Peyer's patch (tissue), 4 donors: ENCODE measurements at regions not wholly inside any gene's neighbourhood (a gene's known extent, or its start where the extent isn't known, plus 50 kb on each side); places are given as distances from the start of the nearest gene placed in this dataset.

Experiments
- CTCF ChIP-seq, 6 experiments: fragments of 450-650 bp in 4 of 6; fragments of 200-600 bp in 2 of 6; sonication (generic) in 1 of 6; IDR thresholded peaks; one replicate each; pipeline ENCODE4 v1.5.1; 2017 to 2019; ENCODE audit warnings: antibody characterized with exemption in 6 of 6, mild to moderate bottlenecking in 3 of 6, moderate library complexity in 1 of 6
- POLR2A ChIP-seq, 2 donors: fragments of 450-650 bp; IDR thresholded peaks; one replicate each; pipeline ENCODE4 v1.5.1; 2017; ENCODE audit warnings: antibody characterized with exemption in 2 of 2, mild to moderate bottlenecking in 2 of 2, moderate library complexity in 2 of 2

GRCh38 chr15:57890351-57890750 is 175.2 kb downstream of the ALDH1A2 start:
- TF ChIP-seq CTCF (IDR thresholded peaks at IDR 0.05), result no peak
- no peak for TF ChIP-seq POLR2A (IDR thresholded peaks at IDR 0.05)
